ENCODE measurements at regions not wholly inside any gene's neighbourhood (a gene's known extent, or its start where the extent isn't known, plus 50 kb on each side); places are given as distances from the start of the nearest gene placed in this dataset.

DNA sequence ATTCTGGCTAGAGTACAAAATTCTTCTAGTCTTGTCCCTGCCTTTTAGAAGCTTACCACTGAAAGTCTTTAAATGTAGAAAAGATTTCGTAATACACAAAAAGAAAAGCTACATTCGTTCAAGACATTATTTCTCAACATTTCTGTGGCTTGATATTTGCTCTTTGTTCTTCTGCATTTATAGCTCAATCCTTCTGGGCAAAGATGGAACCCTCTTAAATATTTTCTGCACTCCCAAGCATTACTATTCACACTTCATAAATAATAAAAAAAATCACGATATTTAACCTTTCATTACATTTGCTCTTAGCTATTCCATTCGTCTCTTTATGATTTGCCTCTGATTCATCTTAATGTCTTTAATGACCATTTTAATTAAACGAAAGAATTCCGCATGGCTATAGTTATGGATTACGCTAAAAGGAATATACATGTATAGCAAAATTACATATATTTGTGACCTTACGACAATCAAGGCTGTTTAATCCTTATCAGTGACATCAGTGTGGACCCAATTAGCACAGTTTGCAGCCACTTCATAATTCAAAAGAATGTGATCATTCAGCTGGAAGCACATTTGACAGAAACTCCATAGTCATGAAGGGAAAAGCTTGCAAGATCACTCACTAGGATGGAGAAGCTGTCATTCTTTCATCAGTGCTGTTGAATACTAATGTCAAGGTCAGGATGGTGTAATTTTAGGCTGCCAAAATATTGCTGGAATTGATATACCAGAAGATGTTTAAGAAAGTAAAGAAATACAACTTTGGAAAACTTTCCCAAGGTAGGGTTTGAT is 1075.0 kb upstream of the TENM3 start:
- Histone ChIP-seq H2AFZ (replicated peaks; ENCODE audit: low read length, poor library complexity) (no peak overlapping the region), H3K56ac (ENCODE audit: extremely low read depth, insufficient read depth, low read length) (no peak overlapping the region), H3K4me3 (ENCODE audit: insufficient read depth, low read depth, low read length) (no peak overlapping the region), H3K27ac (ENCODE audit: insufficient read depth, low read length) (no peak overlapping the region), H3K9me3 (ENCODE audit: control insufficient read depth, insufficient read depth, low read length) (no peaks in the 10 kb centered on the region), H3K23ac (ENCODE audit: low read depth, low read length) (no peak overlapping the region), H3K4me1 (ENCODE audit: control insufficient read depth, insufficient read depth, low read length) (no peaks in the 10 kb centered on the region), H3K18ac (ENCODE audit: low read depth, low read length) (no peak overlapping the region), H3K14ac (replicated peaks; ENCODE audit: low read depth, low read length) (no peak overlapping the region), H3K9ac (ENCODE audit: low read depth, low read length) (no peak overlapping the region), H3K79me1 (ENCODE audit: low read depth in 1 of 2, low read length in 2 of 2) (no peaks in the 10 kb centered on the region), H4K8ac (ENCODE audit: low read depth in 2 of 2, low read length in 2 of 2) (no peak overlapping the region), H3K4ac (ENCODE audit: low read depth, low read length) (no peak overlapping the region), H3K4me2 (ENCODE audit: low read depth, low read length) (no peak overlapping the region), H2BK120ac (ENCODE audit: low read depth, low read length) (no peak overlapping the region), H3K27me3 (ENCODE audit: control insufficient read depth, insufficient read depth, low read length) (no peaks in the 10 kb centered on the region), H4K5ac (ENCODE audit: low read depth, low read length) (no peak overlapping the region), H3K36me3 (ENCODE audit: control insufficient read depth, insufficient read depth, low read length) (no peaks in the 10 kb centered on the region), H3K9me1 (ENCODE audit: insufficient read depth, low read length) (no peaks in the 10 kb centered on the region), H2BK5ac (ENCODE audit: low read depth, low read length, poor library complexity, severe bottlenecking) (no peak overlapping the region), H2AK5ac (ENCODE audit: low read depth, low read length) (no peak overlapping the region), H4K91ac (ENCODE audit: insufficient read depth, low read depth, low read length) (no peak overlapping the region), H4K20me1 (ENCODE audit: insufficient read depth, low read length) (no peaks in the 10 kb centered on the region), H2AK9ac (replicated peaks; ENCODE audit: low read depth, low read length, poor library complexity) (no peak overlapping the region), H2BK20ac (ENCODE audit: low read depth, low read length) (no peak overlapping the region), H2BK15ac (ENCODE audit: low read depth, low read length) (no peak overlapping the region)
- CTCF ChIA-PET = no interaction called here
- DNase-seq (no peak), ATAC-seq (ENCODE audit: low read depth) (no peak)
- TF ChIP-seq CEBPB (IDR thresholded peaks at IDR 0.05; ENCODE audit: low read depth, low read length) (peak; percentile 29; the same call in 1 of the 2 replicates), POLR2A (IDR thresholded peaks at IDR 0.05; ENCODE audit: low read depth, low read length) (no peak)
- POLR2A ChIA-PET (ENCODE audit: unreplicated experiment) = no interaction called here
- 20 to 100% methylated on average over 1 to 3 of the region's 8 CpGs for WGBS, 2 experiments (ENCODE audit: extremely low coverage in 2 of 2, insufficient read length in 1 of 2)
- in situ Hi-C loops (cut with MboI; ENCODE audit: low sequenced_read_pairs) (no loop called here), dilution Hi-C loops (cut with HindIII; ENCODE audit: low sequenced_read_pairs, unreplicated experiment) (no loop called here), intact Hi-C loops (cut with micrococcal nuclease) (no loop called here)
- BruUV-seq (replicated peaks) = no TSS peak

Measured in IMR-90 (cell line).